ENCODE measurements at regions not wholly inside any gene's neighbourhood (a gene's known extent, or its start where the extent isn't known, plus 50 kb on each side); places are given as distances from the start of the nearest gene placed in this dataset.

DNA sequence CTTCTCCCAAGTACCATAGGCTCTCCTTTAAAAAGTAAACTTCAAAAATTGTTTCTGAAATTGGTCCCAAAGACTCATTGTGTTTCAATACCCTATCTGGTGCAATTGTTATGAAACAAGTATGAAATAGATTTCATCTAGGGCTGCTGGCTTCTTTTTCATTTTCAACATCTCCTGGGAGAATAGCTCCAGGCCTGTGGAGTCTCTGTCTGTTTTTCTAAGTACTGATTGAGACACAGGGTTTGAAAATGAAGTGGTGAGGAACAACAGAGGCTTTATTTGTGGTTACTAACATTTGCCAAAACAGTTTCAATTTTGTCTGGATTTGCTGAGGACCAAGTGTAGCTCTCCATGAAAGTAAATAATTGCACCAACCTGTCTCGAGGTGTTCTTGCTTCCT is 315.9 kb upstream of the LRATD1 start (continued):
- no peak for TF ChIP-seq ETV6 (conservative IDR thresholded peaks at IDR 0.05 in 1 of 2, IDR thresholded peaks at IDR 0.05 in 1 of 2; ENCODE audit: borderline replicate concordance in 1 of 2, low read depth in 1 of 2)
- no peak for TF ChIP-seq RAD21 (IDR thresholded peaks at IDR 0.05; ENCODE audit: insufficient read depth, low read depth, low read length)
- TF ChIP-seq, protein P1, sequence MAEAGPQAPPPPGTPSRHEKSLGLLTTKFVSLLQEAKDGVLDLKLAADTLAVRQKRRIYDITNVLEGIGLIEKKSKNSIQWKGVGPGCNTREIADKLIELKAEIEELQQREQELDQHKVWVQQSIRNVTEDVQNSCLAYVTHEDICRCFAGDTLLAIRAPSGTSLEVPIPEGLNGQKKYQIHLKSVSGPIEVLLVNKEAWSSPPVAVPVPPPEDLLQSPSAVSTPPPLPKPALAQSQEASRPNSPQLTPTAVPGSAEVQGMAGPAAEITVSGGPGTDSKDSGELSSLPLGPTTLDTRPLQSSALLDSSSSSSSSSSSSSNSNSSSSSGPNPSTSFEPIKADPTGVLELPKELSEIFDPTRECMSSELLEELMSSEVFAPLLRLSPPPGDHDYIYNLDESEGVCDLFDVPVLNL (IDR thresholded peaks at IDR 0.05; ENCODE audit: low read depth, low read length): no peak
- TF ChIP-seq, protein P2, sequence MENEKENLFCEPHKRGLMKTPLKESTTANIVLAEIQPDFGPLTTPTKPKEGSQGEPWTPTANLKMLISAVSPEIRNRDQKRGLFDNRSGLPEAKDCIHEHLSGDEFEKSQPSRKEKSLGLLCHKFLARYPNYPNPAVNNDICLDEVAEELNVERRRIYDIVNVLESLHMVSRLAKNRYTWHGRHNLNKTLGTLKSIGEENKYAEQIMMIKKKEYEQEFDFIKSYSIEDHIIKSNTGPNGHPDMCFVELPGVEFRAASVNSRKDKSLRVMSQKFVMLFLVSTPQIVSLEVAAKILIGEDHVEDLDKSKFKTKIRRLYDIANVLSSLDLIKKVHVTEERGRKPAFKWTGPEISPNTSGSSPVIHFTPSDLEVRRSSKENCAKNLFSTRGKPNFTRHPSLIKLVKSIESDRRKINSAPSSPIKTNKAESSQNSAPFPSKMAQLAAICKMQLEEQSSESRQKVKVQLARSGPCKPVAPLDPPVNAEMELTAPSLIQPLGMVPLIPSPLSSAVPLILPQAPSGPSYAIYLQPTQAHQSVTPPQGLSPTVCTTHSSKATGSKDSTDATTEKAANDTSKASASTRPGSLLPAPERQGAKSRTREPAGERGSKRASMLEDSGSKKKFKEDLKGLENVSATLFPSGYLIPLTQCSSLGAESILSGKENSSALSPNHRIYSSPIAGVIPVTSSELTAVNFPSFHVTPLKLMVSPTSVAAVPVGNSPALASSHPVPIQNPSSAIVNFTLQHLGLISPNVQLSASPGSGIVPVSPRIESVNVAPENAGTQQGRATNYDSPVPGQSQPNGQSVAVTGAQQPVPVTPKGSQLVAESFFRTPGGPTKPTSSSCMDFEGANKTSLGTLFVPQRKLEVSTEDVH (IDR thresholded peaks at IDR 0.05; ENCODE audit: low read depth, partially characterized antibody): no peak
- TF ChIP-seq, protein P3, sequence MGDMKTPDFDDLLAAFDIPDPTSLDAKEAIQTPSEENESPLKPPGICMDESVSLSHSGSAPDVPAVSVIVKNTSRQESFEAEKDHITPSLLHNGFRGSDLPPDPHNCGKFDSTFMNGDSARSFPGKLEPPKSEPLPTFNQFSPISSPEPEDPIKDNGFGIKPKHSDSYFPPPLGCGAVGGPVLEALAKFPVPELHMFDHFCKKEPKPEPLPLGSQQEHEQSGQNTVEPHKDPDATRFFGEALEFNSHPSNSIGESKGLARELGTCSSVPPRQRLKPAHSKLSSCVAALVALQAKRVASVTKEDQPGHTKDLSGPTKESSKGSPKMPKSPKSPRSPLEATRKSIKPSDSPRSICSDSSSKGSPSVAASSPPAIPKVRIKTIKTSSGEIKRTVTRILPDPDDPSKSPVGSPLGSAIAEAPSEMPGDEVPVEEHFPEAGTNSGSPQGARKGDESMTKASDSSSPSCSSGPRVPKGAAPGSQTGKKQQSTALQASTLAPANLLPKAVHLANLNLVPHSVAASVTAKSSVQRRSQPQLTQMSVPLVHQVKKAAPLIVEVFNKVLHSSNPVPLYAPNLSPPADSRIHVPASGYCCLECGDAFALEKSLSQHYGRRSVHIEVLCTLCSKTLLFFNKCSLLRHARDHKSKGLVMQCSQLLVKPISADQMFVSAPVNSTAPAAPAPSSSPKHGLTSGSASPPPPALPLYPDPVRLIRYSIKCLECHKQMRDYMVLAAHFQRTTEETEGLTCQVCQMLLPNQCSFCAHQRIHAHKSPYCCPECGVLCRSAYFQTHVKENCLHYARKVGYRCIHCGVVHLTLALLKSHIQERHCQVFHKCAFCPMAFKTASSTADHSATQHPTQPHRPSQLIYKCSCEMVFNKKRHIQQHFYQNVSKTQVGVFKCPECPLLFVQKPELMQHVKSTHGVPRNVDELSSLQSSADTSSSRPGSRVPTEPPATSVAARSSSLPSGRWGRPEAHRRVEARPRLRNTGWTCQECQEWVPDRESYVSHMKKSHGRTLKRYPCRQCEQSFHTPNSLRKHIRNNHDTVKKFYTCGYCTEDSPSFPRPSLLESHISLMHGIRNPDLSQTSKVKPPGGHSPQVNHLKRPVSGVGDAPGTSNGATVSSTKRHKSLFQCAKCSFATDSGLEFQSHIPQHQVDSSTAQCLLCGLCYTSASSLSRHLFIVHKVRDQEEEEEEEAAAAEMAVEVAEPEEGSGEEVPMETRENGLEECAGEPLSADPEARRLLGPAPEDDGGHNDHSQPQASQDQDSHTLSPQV (IDR thresholded peaks at IDR 0.05): no peak
- TF ChIP-seq CEBPB (IDR thresholded peaks at IDR 0.05; ENCODE audit: borderline replicate concordance in 1 of 2, low read depth in 2 of 2, low read length in 2 of 2): no peak
- no peak for TF ChIP-seq SMAD5 (IDR thresholded peaks at IDR 0.05; ENCODE audit: low read depth)
- TF ChIP-seq BHLHE40 (IDR thresholded peaks at IDR 0.05; ENCODE audit: borderline replicate concordance in 1 of 2, low read depth in 2 of 2, low read length in 1 of 2): no peak
